DMS53 (cell line): ENCODE measurements at regions not wholly inside any gene's neighbourhood (a gene's known extent, or its start where the extent isn't known, plus 50 kb on each side); places are given as distances from the start of the nearest gene placed in this dataset.

Experiments used
- DNase-seq: peaks from one replicate; lab custom pipeline; 2025; lab: John Stamatoyannopoulos, UW

DNA sequence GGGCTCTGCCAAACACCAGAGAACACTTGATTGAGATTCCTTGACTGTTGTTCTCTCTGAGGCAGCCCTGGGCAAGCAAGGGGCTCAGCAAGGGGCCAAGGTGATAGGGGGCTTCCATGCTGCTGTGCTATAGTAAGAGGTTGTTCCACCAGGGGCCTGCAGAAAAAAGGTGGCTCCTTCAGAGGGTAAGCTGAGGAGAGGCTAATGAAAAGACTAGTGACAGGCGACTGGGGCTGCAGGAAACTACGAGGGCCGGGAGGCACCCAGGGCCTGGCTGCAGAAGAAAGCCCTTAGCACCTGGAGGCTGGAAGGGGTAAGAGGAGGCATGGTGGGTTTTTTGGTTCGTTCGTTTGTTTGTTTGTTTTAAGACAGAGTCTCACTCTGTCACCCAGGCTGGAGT lies 88.0 kb upstream of the CTNNA1 start:
- DNase-seq: no peak

GRCh38 chr5:138664276-138664943 lies 88.8 kb upstream of the CTNNA1 start:
- DNase-seq: peak; percentile 32

- no peak for DNase-seq
These were observed 88.4 kb upstream of the HSPA9 start for GRCh38 chr5:138663561-138663960.

- DNase-seq: no peak
These were observed 87.8 kb upstream of the HSPA9 start for GRCh38 chr5:138663009-138663408.

DNA sequence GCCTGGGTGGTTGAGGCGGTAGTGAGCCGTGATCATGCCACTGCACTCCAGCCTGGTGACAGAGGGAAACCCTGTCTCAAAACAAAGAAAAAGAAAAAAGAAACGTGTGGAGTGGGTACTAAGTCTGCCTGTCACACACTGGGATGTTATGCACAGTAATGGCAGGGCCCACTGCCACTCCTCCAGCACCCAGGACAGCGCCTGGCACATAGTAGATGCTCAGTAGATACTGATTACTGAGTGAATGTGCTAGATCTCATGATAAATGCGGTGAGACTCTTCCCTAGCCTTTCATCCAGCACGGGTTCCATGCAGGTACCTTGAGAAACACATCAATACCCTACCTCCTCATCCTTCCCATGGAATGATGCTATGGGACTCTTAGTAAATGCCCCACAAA lies 87.4 kb upstream of the HSPA9 start:
- no peak for DNase-seq

- DNase-seq: no peak
These were observed 86.8 kb upstream of the HSPA9 start for GRCh38 chr5:138661991-138662434.

- no peak for DNase-seq
These were observed 86.2 kb upstream of the HSPA9 start for GRCh38 chr5:138661291-138661960.

DNA sequence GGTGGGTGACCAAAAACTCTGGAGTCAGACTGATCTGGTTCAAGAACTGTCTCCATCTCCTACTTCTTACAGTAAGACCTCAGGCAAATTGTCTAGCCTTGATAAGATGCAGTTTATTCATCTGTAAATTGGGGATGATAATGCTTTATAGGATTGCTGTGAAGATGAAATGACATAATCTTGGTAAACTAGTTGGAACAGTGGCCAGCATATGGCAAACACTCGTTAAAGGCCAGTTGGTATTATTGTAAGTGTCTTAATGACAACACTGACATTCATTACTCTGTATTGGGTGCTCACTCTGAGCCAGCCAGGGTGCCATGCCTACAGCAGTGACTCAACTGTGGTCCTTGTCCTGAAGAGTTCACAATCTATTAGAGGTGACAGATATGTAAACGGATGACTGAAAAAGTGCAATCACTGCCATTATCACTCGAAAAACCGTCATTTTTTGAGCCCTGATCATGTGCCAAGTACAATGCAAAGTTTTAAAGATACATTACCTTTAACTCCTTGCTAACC lies 84.9 kb upstream of the HSPA9 start:
- DNase-seq: no peak

DNA sequence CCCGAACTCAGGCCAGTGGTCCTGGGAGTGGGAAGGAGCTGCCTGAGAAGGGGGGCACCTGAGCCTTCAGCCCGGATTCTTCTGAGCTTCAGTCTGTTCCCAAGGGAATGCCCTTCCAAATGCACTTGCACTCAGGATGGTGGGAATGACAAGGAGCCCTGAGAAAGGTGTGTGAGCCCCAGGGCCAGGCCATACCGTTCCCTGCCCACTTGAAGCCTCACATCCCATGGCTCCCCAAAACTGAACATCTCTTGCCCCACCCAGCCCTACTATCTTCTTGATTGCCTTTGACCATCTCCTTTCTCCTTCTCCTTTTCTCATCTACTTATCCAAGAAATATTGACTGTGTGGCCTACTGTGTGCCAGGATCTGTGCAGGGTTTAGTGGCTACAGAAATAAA lies 84.4 kb upstream of the HSPA9 start:
- DNase-seq: no peak

DNA sequence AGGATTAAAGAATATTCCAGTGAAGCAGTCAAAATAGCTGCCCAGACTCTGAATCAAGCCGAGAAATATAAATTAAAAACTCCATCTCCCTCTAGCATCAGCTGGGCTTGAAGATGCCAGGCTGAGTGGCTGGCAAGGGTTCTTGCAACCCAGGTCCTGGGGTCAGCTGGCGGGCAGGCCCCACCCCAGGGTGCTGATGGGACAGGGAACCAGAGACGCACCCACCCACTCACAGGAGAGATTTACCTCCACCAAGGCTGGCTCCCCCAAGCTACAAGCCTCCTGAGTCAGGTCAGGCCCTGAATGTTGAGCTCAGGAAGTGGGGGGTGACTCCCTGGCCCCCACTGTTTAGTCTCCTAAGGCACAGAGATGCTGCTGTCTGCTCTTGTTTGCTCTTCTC lies 83.9 kb upstream of the HSPA9 start:
- no peak for DNase-seq

DNA sequence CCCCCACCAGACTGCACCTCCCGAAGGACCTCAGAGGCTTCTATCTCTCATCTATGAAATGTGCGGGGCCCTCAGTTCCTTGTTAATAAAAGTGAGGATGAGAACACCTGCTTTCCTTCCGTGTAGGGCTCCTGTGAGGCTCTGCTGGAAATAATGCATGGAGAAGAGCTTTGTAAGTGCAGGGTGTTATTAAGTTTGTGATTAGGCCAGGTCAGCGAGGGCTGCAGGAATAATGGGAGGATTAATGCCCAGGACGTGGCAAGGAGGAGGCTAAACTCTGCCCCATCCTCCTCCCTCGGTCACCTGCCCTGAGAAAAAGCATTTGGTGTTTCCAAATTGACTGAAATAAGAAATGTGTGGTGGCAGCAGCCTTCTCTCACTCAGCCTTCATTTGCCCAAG lies 83.5 kb upstream of the HSPA9 start:
- no peak for DNase-seq

- DNase-seq: no peak
These were observed 82.2 kb upstream of the HSPA9 start for GRCh38 chr5:138657360-138657759.

GRCh38 chr5:138656916-138657315 lies 81.7 kb upstream of the HSPA9 start:
- no peak for DNase-seq

GRCh38 chr5:138655530-138656190 lies 80.5 kb upstream of the HSPA9 start:
- DNase-seq: no peak

GRCh38 chr5:138654281-138654867 lies 79.2 kb upstream of the HSPA9 start:
- no peak for DNase-seq

DNA sequence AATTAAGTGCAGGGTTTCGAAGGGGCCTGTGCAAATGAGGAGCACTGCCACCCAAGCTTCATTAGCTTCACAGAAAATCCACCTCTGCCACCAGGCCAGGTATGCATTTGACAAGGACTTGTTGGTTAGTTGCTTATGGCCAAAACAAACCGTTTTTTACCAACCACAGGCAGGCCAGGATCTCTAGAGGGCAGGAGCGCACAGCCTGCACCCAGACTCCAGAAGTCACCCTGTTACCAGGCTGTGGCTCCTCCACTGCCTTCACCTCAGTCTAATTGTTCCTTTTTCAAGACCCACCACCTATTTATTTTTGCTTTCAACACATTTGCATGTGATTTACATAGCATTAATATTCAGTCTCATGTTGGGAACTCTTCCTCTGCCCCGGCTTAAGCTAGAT lies 78.3 kb upstream of the HSPA9 start:
- peak; percentile 50 for DNase-seq

DNA sequence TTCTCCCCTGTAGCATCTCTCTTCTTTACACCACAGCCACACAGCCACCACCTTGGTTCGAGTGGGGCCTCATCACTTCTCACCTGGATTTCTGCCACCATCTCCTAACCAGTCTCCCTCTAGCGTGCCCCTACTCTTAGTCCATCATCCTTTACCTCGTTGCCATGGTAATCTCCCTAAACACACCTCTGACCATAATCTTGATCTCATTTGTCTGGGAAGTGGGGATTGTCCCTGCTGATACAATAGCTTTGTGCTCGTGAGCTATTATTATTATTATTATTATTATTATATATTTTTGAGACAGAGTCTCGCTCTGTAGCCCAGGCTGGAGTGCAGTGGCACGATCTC lies 76.5 kb upstream of the HSPA9 start:
- DNase-seq: peak; percentile 15

DNA sequence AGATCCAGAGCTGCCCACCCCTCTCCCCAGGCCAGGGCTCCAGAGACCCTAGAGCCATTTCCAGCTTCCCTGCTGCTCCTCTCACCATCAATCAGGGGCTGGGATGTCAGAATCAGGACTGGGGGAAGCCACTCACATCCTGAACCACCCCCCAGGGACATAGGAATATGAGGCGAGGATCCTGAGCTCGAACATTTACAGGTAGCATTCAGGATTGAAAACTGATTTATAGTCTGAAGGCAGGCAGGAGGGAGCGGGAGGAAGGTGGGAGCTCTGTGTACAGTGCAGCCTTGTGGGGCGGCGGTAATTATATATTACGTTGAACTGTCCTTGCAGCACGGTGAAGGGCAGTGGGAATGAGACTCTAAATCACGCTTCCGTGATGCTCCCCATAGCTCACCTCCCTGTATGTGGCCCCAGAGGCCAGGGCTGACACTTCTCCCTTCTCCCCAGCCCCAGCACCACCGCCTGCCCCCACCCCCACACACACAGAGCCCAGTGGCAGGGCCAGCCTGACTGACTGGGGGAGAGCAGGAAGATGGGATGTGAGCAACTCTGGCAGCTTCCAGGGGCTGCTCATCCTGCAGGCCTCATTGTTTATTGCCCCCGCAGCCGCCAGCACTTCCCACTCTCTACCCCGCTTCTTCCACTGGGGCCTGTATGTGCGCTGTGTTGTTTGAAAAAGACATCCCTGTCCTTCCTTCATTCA lies 76.0 kb upstream of the HSPA9 start:
- no peak for DNase-seq

DNA sequence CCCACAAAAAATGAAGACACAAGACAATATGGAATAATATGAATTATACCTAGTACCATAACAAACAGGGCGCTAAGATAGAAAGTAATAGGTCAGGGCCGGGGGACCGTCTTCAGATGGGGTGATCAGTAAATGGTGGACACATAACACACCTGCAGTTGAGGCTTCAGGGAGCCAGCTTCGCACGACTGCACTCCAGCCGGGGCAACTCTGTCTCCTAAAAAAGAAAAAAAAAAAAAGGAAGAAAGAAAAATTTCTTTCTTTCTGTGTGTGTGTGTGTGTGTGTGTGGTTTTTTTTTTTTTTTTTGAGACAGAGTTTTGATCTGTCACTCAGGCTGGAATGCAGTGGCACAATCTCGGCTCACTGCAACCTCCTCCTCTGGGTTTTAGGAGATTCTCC lies 75.0 kb upstream of the HSPA9 start:
- no peak for DNase-seq

- DNase-seq: no peak
These were observed 74.6 kb upstream of the HSPA9 start for GRCh38 chr5:138649775-138650174.

GRCh38 chr5:138649316-138649720 lies 74.1 kb upstream of the HSPA9 start:
- DNase-seq: no peak

DNA sequence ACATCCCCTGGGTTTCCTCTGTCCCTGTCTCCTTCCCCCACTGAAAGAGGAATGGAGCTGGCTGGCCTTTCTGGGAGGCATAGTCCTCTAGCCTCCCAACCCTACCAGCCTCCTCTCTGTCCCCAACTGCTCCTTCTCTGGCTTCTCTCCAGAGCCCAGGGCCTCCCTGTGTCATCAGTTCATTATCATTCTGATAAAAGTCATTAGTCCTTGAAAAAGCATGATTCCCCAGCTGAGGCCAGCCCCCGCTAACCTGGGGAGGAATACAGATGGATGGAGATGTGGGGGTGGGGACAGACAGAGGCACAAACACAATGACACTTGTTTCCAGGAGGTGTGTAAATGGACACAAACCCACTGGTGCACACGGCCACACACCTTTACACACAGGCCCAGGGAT lies 73.6 kb upstream of the HSPA9 start:
- DNase-seq: no peak
